ENCODE measurements at regions not wholly inside any gene's neighbourhood (a gene's known extent, or its start where the extent isn't known, plus 50 kb on each side); places are given as distances from the start of the nearest gene placed in this dataset.

- Histone ChIP-seq H3K27me3 (replicated peaks; ENCODE audit: control insufficient read depth, insufficient read depth, low read length) (no peaks in the 10 kb centered on the region; the same call in 1 of the 2 replicates), H3K36me3 (ENCODE audit: control insufficient read depth, insufficient read depth, low read length) (no peaks in the 10 kb centered on the region), H3K4me3 (replicated peaks; ENCODE audit: low read depth, low read length) (no peak overlapping the region)
- no peak for DNase-seq (ENCODE audit: extremely low read depth, insufficient read length)
- TF ChIP-seq, protein P1, sequence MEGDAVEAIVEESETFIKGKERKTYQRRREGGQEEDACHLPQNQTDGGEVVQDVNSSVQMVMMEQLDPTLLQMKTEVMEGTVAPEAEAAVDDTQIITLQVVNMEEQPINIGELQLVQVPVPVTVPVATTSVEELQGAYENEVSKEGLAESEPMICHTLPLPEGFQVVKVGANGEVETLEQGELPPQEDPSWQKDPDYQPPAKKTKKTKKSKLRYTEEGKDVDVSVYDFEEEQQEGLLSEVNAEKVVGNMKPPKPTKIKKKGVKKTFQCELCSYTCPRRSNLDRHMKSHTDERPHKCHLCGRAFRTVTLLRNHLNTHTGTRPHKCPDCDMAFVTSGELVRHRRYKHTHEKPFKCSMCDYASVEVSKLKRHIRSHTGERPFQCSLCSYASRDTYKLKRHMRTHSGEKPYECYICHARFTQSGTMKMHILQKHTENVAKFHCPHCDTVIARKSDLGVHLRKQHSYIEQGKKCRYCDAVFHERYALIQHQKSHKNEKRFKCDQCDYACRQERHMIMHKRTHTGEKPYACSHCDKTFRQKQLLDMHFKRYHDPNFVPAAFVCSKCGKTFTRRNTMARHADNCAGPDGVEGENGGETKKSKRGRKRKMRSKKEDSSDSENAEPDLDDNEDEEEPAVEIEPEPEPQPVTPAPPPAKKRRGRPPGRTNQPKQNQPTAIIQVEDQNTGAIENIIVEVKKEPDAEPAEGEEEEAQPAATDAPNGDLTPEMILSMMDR (IDR thresholded peaks at IDR 0.05; ENCODE audit: insufficient read depth, low read length, poor library complexity, severe bottlenecking): no peak
Measured at GRCh38 chr4:183841001-183841400, 64.1 kb upstream of the STOX2 start.

DNA sequence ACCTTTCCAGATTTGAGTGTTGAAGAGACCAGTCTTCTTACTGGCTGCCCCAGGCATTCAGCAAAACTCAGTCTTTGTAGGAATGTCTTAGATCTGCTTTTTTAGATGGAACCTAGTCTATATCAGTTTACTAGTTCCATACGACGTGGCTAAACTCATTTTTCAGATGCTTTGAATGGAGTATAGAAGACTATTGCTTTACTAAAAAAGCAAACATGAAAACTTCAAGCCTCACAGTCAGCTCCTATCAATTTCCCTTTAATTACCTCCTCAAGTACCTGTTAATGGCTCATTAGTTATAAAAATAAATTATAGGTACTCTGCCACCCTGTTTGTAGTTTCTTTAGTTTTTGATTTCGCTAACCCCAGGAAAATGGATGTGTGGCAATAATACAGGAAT, 63.0 kb upstream of the STOX2 start:
- TF ChIP-seq, protein P1 (IDR thresholded peaks at IDR 0.05; ENCODE audit: insufficient read depth, low read length, poor library complexity, severe bottlenecking): no peak
- DNase-seq (ENCODE audit: extremely low read depth, insufficient read length): no peak
- no peak overlapping the region for H3K4me3 ChIP-seq (replicated peaks; ENCODE audit: low read depth, low read length)
- no peaks in the 10 kb centered on the region; the same call in 1 of the 2 replicates for H3K27me3 ChIP-seq (replicated peaks; ENCODE audit: control insufficient read depth, insufficient read depth, low read length)
- H3K36me3 ChIP-seq (ENCODE audit: control insufficient read depth, insufficient read depth, low read length): no peaks in the 10 kb centered on the region

GRCh38 chr4:183843248-183843671, 61.8 kb upstream of the STOX2 start:
- TF ChIP-seq, protein P1 (IDR thresholded peaks at IDR 0.05; ENCODE audit: insufficient read depth, low read length, poor library complexity, severe bottlenecking): no peak
- Histone ChIP-seq H3K27me3 (replicated peaks; ENCODE audit: control insufficient read depth, insufficient read depth, low read length) (no peaks in the 10 kb centered on the region; the same call in 1 of the 2 replicates), H3K4me3 (replicated peaks; ENCODE audit: low read depth, low read length) (no peak overlapping the region), H3K36me3 (ENCODE audit: control insufficient read depth, insufficient read depth, low read length) (no peaks in the 10 kb centered on the region)
- DNase-seq (ENCODE audit: extremely low read depth, insufficient read length): no peak

DNA sequence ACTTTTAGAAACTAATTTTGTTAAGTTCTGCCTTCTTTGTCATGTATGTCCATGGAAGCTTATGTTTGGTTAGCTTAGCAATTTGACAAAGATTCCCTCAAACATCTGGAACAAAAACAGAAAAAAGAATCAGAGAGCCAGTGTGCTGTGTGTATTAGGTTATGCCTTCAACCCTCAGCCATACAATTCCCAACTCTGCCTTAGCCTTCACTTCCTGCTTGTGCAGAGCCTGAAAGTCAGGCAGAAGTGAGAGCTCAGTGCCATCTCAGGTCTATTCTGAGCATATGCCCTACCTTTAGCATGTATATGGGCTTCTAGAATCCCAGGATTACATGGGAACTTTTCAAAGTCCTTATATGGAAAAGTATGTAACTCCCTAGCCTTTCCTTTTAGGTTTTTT, 58.2 kb upstream of the STOX2 start:
- H3K36me3 ChIP-seq (ENCODE audit: control insufficient read depth, insufficient read depth, low read length): no peaks in the 10 kb centered on the region
- TF ChIP-seq, protein P1 (IDR thresholded peaks at IDR 0.05; ENCODE audit: insufficient read depth, low read length, poor library complexity, severe bottlenecking): no peak
- no peaks in the 10 kb centered on the region; the same call in 1 of the 2 replicates for H3K27me3 ChIP-seq (replicated peaks; ENCODE audit: control insufficient read depth, insufficient read depth, low read length)
- DNase-seq (ENCODE audit: extremely low read depth, insufficient read length): no peak
- no peak overlapping the region for H3K4me3 ChIP-seq (replicated peaks; ENCODE audit: low read depth, low read length)

DNA sequence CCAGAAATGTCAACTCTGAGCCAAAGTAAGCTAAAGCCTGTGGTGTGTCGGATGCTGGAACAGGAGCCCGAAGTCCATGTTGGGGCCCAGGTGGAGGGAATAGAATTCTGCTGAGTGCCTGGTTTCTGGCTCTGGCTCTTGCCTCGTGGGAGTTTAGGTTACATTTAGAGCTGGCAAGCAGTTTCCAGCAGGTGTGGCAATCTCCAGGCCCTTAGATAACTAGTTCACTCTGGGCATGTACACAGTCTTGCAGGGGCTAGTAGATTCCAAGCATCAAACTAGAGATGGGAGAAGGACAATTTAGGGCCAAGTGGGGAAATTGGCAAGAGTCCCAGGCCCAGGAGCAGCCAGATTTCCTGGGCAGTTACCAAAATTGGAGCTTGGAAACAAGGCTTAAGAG, 56.3 kb upstream of the STOX2 start:
- Histone ChIP-seq H3K4me3 (replicated peaks; ENCODE audit: low read depth, low read length) (no peak overlapping the region), H3K36me3 (ENCODE audit: control insufficient read depth, insufficient read depth, low read length) (no peaks in the 10 kb centered on the region), H3K27me3 (replicated peaks; ENCODE audit: control insufficient read depth, insufficient read depth, low read length) (no peaks in the 10 kb centered on the region; the same call in 1 of the 2 replicates)
- TF ChIP-seq, protein P1 (IDR thresholded peaks at IDR 0.05; ENCODE audit: insufficient read depth, low read length, poor library complexity, severe bottlenecking): no peak
- no peak for DNase-seq (ENCODE audit: extremely low read depth, insufficient read length)

All from GM06990 (cell line).